Endothelial cell of umbilical vein (primary cell): ENCODE measurements at regions not wholly inside any gene's neighbourhood (a gene's known extent, or its start where the extent isn't known, plus 50 kb on each side); places are given as distances from the start of the nearest gene placed in this dataset.

ENCODE experiments used
- BruUV-seq: library from RNA; stranded (reverse); fragments of 400-500 nt; replicated peaks from 2 replicates; lab custom pipeline; 2021; lab: Mats Ljungman, UMichigan
- CTCF ChIA-PET: fragments of 300-600, 350-600 bp; sonication (Branson Sonifier 250); formaldehyde crosslinking; loops from one replicate; lab custom pipeline; 2021; ENCODE audit warnings: antibody characterized with exemption, inconsistent platforms; lab: Charles Lee
- POLR2A ChIA-PET: fragments of 300-600, 350-600 bp; sonication (Branson Sonifier 250); formaldehyde crosslinking; loops from one replicate; lab custom pipeline; 2021; ENCODE audit warnings: antibody characterized with exemption, inconsistent platforms; lab: Charles Lee
- DNase-seq: peaks from one replicate; pipeline ENCODE4 v3.0.0-alpha.2; 2011; ENCODE audit warnings: low read depth, low spot score
- FAIRE-seq: peaks from 2 replicates; lab custom pipeline; 2011; peaks lifted over from hg19 to GRCh38; lab: Jason Lieb, UNC
- H2AFZ ChIP-seq: 2 replicates; pipeline ENCODE4 v1.6.0; 2012; ENCODE audit warnings: low read depth, low read length, control low read depth, inconsistent platforms
- H3K27ac ChIP-seq: 2 replicates; pipeline ENCODE4 v1.5.1; 2011; ENCODE audit warnings: low read depth, mild to moderate bottlenecking, control low read depth, low read length, moderate library complexity; ENCODE audit not compliant: insufficient read depth
- H3K27me3 ChIP-seq, 2 experiments: 2 replicates each; pipeline versions ENCODE4 v1.6.0 to v1.6.1; 2011; ENCODE audit warnings: low read length in 2 of 2, mixed read lengths in 1 of 2; ENCODE audit not compliant: control insufficient read depth in 2 of 2, insufficient read depth in 2 of 2
- H3K36me3 ChIP-seq, 2 experiments: 2 replicates in 1 of 2; 3 replicates in 1 of 2; pipeline ENCODE4 v1.5.1; 2011; ENCODE audit warnings: low read length in 2 of 2, mild to moderate bottlenecking in 1 of 2, moderate library complexity in 1 of 2; ENCODE audit not compliant: control insufficient read depth in 2 of 2, insufficient read depth in 2 of 2; ENCODE audit errors: extremely low read depth in 1 of 2
- H3K4me1 ChIP-seq: 3 replicates; pipeline ENCODE4 v1.5.1; 2011; ENCODE audit warnings: mild to moderate bottlenecking, low read length; ENCODE audit not compliant: control insufficient read depth, insufficient read depth; ENCODE audit errors: extremely low read depth
- H3K4me2 ChIP-seq: 2 replicates; pipeline ENCODE4 v1.6.1; 2011; ENCODE audit warnings: low read length, control low read depth, mixed read lengths; ENCODE audit not compliant: insufficient read depth
- H3K4me3 ChIP-seq, 3 experiments: fragments of 200-600 bp in 1 of 3; sonication (generic), shearing (Covaris generic) in 1 of 3; replicated peaks in 1 of 3; 2 replicates each; pipeline ENCODE4 v1.5.1; 2011 to 2016; ENCODE audit warnings: control low read depth in 3 of 3, low read length in 3 of 3, mild to moderate bottlenecking in 2 of 3, inconsistent platforms in 1 of 3, low read depth in 1 of 3, moderate library complexity in 1 of 3; ENCODE audit not compliant: insufficient read depth in 1 of 3
- H3K79me2 ChIP-seq: 2 replicates; pipeline ENCODE4 v1.6.0; 2012; ENCODE audit warnings: low read length, inconsistent platforms; ENCODE audit not compliant: control insufficient read depth, insufficient read depth
- H3K9ac ChIP-seq: replicated peaks from 2 replicates; pipeline ENCODE3; 2011; ENCODE audit warnings: low read length, control low read depth; ENCODE audit not compliant: insufficient read depth; ENCODE audit errors: extremely low read depth
- H3K9me1 ChIP-seq: replicated peaks from 3 replicates; pipeline ENCODE4 v1.6.0; 2011; ENCODE audit warnings: mild to moderate bottlenecking, low read length; ENCODE audit not compliant: control insufficient read depth, insufficient read depth; ENCODE audit errors: extremely low read depth
- H3K9me3 ChIP-seq: replicated peaks from 2 replicates; pipeline ENCODE4 v1.5.1; 2012; ENCODE audit warnings: low read length, inconsistent platforms; ENCODE audit not compliant: control insufficient read depth, insufficient read depth
- H4K20me1 ChIP-seq: replicated peaks from 2 replicates; pipeline ENCODE3; 2011; ENCODE audit warnings: mild to moderate bottlenecking, low read length; ENCODE audit not compliant: control insufficient read depth, insufficient read depth; ENCODE audit errors: extremely low read depth
- CTCF ChIP-seq, 2 donors: IDR thresholded peaks; 1 replicate in 1 of 2; 2 replicates in 1 of 2; pipeline ENCODE4 v1.5.1; 2011; ENCODE audit warnings: low read length in 2 of 2, mild to moderate bottlenecking in 2 of 2, moderate library complexity in 2 of 2, control low read depth in 1 of 2, inconsistent platforms in 1 of 2, low read depth in 1 of 2; ENCODE audit not compliant: insufficient read depth in 1 of 2; ENCODE audit errors: extremely low read depth in 1 of 2
- EZH2 ChIP-seq: IDR thresholded peaks from 2 replicates; pipeline ENCODE4 v1.6.1; 2012; ENCODE audit warnings: borderline replicate concordance, low read depth, mild to moderate bottlenecking, moderate library complexity, low read length, inconsistent platforms; ENCODE audit not compliant: severe bottlenecking
- FOS ChIP-seq: IDR thresholded peaks from 2 replicates; pipeline ENCODE4 v1.6.1; 2011; ENCODE audit warnings: mild to moderate bottlenecking, low read length, moderate library complexity, borderline replicate concordance; ENCODE audit not compliant: insufficient read depth
- GATA2 ChIP-seq: IDR thresholded peaks from 2 replicates; pipeline ENCODE4 v1.7.0; 2011; ENCODE audit warnings: low read depth, mild to moderate bottlenecking, moderate library complexity, mixed read lengths, low read length; ENCODE audit not compliant: insufficient read length, insufficient read depth
- JUN ChIP-seq: IDR thresholded peaks from 2 replicates; pipeline ENCODE4 v1.6.1; 2011; ENCODE audit warnings: borderline replicate concordance, low read depth; ENCODE audit not compliant: insufficient read length, insufficient read depth
- MAX ChIP-seq: IDR thresholded peaks from 2 replicates; pipeline ENCODE4 v1.6.1; 2011; ENCODE audit not compliant: insufficient read depth, insufficient read length
- MYC ChIP-seq: IDR thresholded peaks from one replicate; pipeline ENCODE4 v1.6.1; 2011; ENCODE audit warnings: mild to moderate bottlenecking, low read depth, low read length
- POLR2A ChIP-seq: IDR thresholded peaks from 2 replicates; pipeline ENCODE4 v1.6.1; 2012; ENCODE audit warnings: low read depth, mild to moderate bottlenecking, control low read depth, low read length
- POLR2AphosphoS5 ChIP-seq: IDR thresholded peaks from 2 replicates; pipeline ENCODE4 v1.6.1; 2012; ENCODE audit warnings: low read depth, mild to moderate bottlenecking, control low read depth, low read length, moderate library complexity; ENCODE audit not compliant: insufficient read depth
- dilution Hi-C: fragments of 300-500 bp; cut with MboI; formaldehyde crosslinking; loops from one replicate; pipeline ENCODE4 v1.15.0; 2019; ENCODE audit warnings: low sequenced_read_pairs; ENCODE audit not compliant: extremely low pct_ligation_motif_present
- intact Hi-C: fragments of 100-400 bp; cut with micrococcal nuclease; formaldehyde crosslinking; loops from one replicate; pipeline ENCODE4 v1.10.0; 2022

- no TSS peak for BruUV-seq
- Histone ChIP-seq H3K36me3 (no peaks in the 10 kb centered on the region), H3K4me1 (peaks cover 6% of the 10 kb centered on the region), H2AFZ (no peak overlapping the region), H3K9me3 (no peaks in the 10 kb centered on the region), H3K9me1 (no peaks in the 10 kb centered on the region), H3K27me3 (peaks cover 2 to 3% of the 10 kb centered on the region in 2 experiments), H3K27ac (no peak overlapping the region), H3K4me2 (no peak overlapping the region), H4K20me1 (no peaks in the 10 kb centered on the region), H3K4me3 (no peak overlapping the region), H3K9ac (no peak overlapping the region), H3K79me2 (no peaks in the 10 kb centered on the region)
- ChIA-PET POLR2A (no interaction called here), CTCF (interaction anchor here (1.0 to 1.4 kb wide), 2 partner anchors 8 to 46 kb away, joined by 3 read pairs; no protein-coding TSS in a partner anchor)
- TF ChIP-seq CTCF (IDR thresholded peaks at IDR 0.05; ENCODE audit: extremely low read depth in 1 of 2, insufficient read depth in 1 of 2, low read depth in 1 of 2, low read length in 2 of 2) = no peak
- no peak for TF ChIP-seq MAX
- TF ChIP-seq GATA2 = no peak
- TF ChIP-seq JUN = no peak
- TF ChIP-seq FOS = no peak
- no peak for TF ChIP-seq EZH2
- no peak for TF ChIP-seq MYC
- no peak for TF ChIP-seq POLR2A
- no peak for TF ChIP-seq POLR2AphosphoS5
- intact Hi-C loops = no loop called here
- DNase-seq (no peak), FAIRE-seq (no peak)
- dilution Hi-C loops = no loop called here
Measured at GRCh38 chr14:23864259-23864658, 89.3 kb upstream of the DHRS4 start.
